ENCODE measurements at regions not wholly inside any gene's neighbourhood (a gene's known extent, or its start where the extent isn't known, plus 50 kb on each side); places are given as distances from the start of the nearest gene placed in this dataset.
A peak's percentile ranks its signal among the peaks of the same experiment; 100 is the strongest.

- DNase-seq = no peak
Observed at GRCh38 chr18:30298769-30299168, 743.8 kb downstream of the DSC3 start.

GRCh38 chr18:30288662-30289414 lies 753.7 kb downstream of the DSC3 start:
- no peak for DNase-seq

DNA sequence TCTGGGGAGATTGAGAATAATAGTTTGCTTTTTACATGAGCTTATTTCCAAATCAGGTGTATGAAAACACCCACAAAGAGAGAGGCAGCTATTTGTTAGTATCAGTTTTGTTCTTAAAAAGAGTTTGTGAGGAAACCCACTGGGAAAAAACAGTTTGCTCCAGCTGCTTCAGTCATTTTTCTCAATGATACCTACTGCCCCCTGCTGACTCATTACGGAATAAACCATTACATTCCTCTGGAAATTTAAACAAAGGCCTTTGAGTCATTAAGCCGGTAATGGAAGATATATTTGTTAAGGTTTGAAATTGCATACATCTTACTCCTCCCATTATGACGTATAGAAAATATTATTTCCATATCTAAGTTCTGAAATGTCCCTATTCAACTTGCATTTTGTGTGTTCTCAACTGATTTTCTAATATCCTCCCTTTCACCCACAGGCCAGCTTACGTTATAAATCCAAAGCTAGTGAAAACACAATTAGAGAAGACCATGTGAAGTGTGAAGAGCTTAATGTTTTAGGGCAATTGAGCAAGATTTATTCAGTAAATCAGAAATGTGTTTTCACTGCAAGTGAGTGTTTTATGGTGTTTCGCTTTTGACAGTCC lies 761.6 kb downstream of the DSC3 start:
- DNase-seq = peak; percentile 30

DNA sequence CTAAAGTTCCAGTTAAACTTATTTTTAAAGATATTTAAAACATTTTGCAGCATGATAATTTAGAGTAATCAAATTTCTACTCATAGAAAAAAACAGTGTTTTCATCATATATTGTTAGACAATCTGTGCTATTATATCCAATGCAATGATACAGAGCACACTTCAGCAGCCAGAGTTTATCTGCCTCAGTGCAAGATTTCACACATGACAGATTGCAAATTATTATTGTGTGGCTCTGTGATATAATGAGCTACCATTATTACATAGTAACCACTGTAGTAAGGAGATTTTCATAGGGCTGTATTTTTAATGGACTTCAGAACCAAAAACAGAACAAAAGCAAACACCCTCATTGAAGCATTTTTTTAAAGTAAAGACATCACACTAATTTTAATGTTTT lies 762.4 kb downstream of the DSC3 start:
- no peak for DNase-seq

GRCh38 chr18:30277676-30278075 lies 764.9 kb downstream of the DSC3 start:
- DNase-seq = no peak

DNA sequence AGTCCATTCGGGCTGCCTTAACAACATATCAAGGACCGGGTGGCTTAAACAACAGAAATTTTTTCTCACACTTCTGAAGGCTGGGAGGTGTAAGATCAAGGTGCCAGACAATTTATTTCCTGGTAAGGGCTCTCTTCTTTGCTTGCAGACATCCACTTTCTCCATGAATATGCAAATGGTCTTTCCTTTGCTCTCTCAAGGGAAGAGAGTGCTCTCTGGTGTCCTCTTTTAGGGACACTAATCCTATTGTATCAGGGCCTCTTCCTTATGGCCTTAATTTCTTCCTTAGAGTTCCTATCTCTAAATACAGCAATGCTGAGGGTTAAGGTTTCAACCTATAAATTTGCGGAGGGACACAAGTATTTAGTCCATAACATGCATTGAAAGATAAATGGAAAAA lies 770.8 kb downstream of the DSC3 start:
- no peak for DNase-seq

DNA sequence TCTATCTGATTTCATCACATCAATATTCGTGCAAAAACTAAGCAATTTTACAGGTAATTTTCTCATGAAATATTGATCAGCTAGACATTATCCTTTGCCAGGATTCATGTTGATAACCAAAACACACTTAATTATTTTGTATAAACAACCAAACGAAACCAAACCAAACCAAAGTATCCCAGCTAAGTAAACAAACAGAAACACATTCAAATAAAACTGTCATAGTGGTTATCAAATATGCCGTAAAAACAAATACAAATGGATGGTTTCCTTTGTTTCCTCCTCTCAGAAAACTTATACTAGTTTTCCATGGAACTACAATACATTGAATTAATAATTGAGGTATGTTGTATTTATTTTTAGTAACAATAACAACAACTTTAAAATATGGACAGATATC lies 777.4 kb downstream of the DSC3 start:
- no peak for DNase-seq

DNA sequence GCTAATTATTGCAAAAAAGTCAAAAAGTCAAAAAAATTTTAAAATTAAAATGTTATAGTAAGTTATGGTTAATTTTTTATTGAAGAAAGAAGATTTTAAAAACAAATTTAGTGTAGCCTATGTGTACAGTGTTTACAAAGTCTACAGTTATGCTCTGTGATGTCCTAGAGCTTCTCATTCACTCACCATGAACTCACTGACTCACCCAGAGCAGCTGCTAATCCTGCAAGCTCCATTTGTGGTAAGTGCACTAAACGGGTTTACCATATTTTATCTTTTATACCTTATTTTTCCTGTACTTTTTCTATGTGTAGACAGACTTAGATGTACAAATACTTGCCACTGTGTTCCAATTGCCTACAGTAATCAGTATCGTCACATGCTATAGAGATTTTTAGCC lies 788.2 kb downstream of the DSC3 start:
- DNase-seq = no peak

GRCh38 chr18:30248056-30248455 lies 794.5 kb downstream of the DSC3 start:
- no peak for DNase-seq

DNA sequence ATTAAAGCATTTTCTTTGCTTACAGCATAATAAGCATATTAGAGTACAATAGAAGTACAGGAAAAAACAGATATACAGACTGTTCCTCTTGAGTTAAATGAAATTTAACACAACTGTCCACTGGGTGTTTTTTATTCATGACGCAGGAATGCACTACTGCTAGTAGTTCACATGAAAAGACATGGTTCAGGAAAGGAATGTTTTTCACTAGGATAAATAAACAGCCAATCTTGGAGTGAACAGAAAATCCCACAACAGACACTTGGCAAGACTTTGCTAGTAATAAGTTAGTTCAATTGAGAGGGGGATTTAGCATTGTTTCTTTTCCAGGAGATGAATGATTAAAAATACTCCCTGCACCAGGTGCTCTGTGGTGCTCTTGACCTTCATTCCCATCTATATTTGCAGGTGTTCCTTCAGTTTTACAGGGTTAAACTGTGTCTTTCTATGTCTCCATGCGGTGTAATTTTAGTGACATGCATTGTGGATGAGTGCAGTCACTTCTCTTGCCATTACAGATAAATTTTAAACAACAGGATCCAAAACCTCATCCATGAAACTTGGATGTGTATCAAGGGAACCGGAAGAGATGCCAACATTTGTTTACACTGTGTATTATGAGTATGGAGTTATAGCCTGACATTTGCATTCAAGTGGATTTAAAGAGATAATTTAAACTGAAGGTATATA lies 796.6 kb downstream of the DSC3 start:
- DNase-seq = no peak

- DNase-seq = no peak
Observed at GRCh38 chr18:30234755-30235154, 807.8 kb downstream of the DSC3 start.

DNA sequence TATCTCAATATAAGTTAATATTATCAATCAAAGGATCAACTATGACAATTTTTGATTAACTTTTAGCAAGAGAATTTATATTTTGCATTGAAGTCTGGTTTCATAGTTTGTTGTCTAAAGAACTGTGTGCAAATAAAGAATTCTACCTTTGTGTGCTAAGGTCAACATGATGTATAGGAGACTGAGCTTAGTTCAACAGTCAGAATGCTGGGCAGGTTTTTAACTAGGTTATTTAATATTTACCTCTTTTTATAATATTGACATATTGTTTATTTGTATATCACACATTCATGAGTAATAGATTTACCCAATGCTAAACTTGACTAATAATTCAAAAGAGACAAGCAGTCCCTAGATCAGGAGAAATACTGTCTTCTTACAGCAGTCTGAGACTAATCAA lies 831.4 kb downstream of the DSC3 start:
- no peak for DNase-seq

- DNase-seq = no peak
Observed at GRCh38 chr18:30208546-30208945, 834.0 kb downstream of the DSC3 start.

DNA sequence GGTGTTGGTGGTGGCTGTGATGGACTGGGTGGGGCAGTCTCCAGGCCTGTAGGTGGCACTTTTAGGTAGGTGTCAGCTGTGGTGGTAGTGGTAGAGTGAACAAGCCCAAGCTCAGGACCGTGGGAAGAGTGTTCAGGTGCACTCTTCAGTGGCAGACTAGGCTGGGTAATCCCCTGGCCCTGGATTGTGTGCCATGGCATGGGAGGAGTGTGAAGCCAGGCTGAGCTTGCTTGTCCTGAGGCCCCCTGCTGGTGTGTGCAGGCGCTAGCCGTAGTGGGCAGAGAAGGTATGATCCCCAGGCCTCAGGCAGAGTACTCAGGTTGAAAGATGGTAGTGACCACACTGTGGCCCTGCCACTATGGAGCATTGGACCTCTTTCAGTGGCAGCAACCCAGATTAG lies 850.3 kb downstream of the DSC3 start:
- no peak for DNase-seq

DNA sequence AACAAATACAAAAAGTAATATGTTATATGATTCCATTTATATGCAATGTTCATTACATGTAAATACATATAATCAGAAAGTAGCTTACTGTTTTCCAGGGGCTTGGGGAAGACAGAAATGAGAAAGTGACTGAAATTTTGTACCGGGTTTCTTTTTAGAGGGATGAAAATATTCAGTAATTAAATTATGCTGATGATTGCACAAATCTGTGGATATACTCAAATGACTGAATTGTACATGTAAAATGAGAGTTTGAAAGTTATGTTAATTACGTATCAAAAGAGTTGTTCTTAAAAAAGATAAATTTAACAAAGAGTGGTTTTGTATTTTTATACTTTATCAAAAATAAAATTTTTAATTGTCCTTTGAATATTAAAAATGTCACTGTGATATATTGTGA lies 856.3 kb downstream of the DSC3 start:
- DNase-seq = no peak

DNA sequence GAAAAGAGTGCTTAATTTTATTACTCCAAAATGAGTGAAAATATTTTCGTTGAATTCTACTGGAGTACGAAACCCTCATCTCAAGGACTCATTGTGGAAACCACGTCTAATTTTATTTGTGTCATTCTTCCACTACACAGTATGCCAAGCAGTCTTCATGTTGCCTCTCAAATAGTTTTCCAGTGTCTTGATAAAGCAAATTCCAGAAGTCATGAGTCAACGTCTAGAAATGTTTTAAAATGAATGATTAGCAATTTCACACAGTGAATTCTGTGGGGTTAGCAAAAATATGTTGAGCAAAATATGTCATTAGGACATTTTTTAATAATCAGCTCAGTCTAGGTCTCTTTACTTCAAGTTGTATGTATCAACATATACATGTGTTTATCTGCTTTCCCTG lies 865.5 kb downstream of the DSC3 start:
- no peak for DNase-seq

DNA sequence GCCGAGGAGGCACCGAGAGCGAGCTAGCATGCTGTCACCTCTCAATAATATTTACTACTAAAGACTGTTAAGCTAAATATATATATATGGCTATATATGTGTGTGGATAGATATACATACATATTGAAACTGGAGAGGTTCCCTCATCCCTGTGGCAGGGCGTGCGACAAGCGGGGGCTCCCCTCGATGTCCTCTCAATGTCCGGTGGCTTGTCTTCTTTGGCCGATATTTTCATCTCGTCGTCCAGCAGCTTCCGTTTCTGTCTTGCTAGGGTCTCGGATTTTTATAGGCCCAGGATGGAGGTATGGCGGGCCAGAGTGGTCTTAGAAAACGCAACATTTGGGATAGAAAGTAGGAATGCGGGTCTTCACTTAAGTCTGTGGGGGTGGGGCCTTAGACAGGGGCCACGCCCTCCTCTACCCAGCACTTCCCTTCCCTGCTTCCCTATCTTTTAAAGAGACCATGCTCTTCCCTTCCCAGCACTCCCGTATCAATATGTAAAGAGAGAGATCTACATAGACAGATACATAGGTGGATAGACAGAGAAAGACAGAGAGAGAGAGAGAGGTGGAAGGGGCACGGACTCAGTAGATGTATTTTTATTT lies 866.8 kb downstream of the DSC3 start:
- DNase-seq = no peak

DNA sequence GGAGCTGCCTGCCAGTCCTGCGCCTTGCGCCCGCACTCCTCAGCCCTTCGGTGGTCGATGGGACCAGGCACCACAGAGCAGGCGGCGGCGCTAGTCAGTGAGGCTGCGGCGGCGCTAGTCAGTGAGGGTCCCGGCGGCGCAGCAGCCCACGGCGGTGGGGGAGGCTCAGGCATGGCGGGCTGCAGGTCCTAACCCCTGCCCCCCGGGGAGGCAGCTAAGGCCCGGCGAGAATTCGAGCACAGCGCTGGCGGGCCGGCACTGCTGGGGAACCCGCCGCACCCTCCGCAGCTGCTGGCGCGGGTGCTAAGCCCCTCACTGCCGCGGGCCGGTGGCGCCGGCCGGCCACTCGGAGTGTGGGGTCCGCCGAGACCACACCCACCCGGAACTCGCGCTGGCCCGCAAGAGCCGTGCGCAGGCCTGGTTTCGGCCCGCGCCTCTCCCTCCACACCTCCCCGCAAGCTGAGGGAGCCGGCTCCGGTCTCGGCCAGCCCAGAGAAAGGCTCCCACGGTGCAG lies 867.4 kb downstream of the DSC3 start:
- DNase-seq = no peak

DNA sequence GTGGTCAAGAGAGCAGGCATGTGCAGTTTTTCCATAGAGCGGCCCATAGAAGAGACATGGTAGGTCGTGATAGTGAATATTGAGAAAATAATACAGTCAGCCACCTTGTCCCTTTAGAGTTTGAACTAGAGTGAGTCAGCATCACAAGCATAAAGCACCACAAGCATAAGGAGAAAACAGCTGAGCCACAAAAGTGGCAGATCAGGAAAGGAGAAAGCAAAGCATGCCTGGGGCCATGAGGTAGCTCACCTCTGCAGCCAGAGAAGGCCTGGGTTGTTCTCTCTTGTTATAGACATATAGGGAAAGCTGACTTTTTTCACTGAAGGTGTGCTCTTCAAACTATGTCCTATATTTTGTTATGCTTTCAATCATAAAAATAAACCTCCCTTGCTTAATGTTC lies 879.0 kb downstream of the DSC3 start:
- no peak for DNase-seq

DNA sequence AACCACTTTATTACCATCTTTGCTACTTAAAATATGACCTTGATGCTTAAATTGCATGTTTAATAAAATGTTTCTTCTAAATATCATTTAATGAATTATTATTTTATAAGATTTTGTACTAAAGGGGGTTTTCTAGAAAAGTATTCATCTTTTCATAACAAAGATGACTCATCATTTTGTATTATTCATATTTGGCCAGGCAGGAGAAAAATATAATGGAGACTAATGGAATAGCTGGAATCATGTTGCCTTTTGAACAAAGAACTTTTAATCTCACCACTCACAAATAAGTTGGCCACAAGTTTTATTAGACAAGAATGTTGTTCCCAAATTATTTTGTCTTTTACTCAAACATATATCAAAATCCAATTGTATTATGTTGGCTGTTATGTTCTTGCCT lies 882.4 kb downstream of the DSC3 start:
- DNase-seq = no peak

- DNase-seq = no peak
Observed at GRCh38 chr18:30150586-30151250, 891.8 kb downstream of the DSC3 start.

- no peak for DNase-seq
Observed at GRCh38 chr18:30149585-30149984, 893.0 kb downstream of the DSC3 start.

GRCh38 chr18:30142870-30143269 lies 899.7 kb downstream of the DSC3 start:
- DNase-seq = no peak
